GM21619 (cell line): ENCODE measurements at regions not wholly inside any gene's neighbourhood (a gene's known extent, or its start where the extent isn't known, plus 50 kb on each side); places are given as distances from the start of the nearest gene placed in this dataset.

ENCODE experiments used
- ATAC-seq: cut with Tn5 transposase; IDR thresholded peaks from one replicate; pipeline ENCODE4 v1.9.1; 2021; ENCODE audit not compliant: unreplicated experiment

DNA sequence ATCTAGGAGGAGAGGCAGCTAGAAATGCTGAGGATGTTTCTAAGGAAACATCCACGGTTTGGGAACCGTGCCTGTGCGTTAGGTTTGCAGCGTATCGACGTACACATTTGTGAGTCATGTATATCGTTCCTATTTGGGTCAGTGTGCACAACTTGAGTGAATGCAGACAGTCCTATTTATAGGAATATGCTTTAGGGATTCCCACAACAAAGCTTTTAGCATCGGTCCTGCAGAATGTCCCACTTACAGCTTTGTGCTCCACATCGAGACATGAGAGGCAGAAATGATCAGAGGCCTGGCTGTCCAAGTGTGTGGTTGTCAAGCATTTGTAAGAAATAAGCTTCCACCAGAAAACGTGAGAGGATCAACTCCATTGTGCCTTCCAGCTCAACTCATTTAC is 1282.7 kb upstream of the WWC1 start:
- ATAC-seq = no peak

DNA sequence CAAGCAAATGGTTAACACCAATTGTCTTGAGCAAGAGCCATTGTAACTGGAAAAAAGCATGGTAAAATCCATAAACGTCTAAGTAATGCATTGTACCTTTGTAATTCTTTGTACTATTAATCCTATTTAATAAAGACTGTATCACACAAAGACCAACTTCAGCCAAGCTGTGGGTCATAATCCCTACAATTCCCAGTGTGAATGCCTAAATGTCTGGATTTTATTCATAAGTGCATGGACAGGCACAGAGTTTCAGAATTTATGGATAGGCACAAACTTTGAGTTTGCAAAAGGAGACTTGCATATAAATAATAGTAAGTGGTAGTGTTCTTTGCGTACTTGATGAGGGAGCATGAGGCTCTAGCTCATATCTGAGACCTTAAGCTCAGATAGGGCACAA is 1280.2 kb upstream of the WWC1 start:
- ATAC-seq = no peak

DNA sequence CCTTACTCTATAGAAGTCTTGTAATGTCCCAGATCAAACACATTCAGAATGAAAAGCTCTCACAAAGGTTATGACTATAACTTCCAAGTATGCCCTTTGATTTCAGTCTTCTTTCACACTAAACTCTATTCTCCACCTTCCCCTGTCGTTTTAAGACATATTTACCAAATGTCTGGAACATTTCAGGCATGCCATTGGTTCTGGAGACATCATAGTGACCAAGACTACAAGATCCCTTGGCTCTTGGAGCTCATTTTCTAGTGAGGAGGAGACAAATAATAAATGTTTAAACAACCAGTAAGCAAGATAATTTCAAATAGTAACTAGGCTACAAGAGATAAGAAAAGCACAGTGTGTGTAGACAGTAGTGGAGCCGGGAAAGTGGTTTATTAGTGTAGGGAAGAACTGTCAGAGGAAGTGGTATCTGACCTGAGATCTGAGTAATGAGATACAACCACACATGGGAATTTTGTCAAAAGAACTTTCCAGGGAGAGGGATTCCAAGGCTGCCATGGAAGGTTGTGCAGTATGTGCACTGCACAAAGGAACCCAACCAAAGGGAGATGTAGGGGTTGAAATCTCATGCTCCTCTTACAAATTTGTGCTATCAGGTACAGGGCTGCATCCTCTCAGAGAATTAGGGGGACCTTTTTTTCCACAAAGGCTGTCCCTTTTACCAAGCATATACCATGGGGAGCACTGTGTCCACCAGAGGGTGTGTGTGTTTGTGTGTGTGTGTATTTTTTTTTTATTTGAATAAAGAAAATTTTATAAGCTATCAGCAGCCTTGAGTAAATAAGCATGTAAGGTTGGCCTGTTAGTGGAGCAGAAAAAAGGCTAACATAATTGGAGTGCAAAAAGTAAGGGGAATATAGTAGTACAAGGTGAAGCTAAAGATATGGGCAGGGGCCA is 1279.1 kb upstream of the WWC1 start:
- no peak for ATAC-seq

DNA sequence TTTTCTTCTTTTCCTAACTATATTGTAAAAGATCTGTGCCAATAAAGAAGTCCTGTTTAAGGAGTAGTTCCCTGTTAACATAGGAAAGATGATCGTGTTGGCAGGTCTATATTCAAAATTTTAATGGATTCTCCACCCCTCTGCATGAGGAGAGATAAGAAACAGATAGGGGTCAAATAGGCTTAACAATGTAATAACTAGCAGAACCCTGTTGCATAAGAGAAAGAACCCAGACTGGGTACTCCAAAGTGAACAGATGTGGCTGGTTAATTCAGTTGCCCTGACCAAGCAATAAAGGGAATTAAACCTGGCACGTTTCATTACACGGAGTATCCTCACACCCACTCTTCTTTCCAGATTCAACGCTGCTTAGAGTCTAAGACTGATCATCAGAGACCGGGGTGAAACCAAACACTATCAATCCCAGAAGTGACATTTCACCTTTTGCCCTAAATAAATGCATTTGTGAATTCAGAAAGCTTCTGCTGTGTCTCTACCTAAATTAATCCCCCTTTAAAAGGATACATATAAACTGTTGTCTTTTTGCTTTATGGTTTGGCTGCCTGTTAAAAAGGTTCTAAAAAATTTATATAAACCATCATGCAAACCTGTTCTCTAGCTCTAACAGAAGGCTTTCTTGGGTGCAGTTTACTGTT is 1276.9 kb upstream of the WWC1 start:
- ATAC-seq = no peak

DNA sequence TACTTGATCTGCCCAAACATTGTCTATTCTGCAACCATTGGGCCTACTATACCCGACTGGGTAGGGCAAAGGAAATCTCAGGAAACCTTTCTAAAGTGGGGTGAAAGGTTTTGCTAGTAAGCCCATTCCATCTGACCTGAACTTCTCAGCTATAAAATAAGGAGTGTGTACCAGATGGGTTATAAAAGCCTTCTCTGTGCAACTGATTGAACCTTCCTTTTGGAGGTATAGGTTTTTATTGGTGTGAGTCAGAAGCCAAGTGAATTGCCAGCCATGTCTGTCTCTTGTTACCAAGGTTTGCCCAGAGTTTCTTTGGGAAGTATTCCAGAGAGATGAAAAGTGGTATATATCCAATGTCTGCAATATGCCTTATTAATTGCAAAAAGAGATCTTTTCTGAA is 1271.0 kb upstream of the WWC1 start:
- ATAC-seq = no peak

DNA sequence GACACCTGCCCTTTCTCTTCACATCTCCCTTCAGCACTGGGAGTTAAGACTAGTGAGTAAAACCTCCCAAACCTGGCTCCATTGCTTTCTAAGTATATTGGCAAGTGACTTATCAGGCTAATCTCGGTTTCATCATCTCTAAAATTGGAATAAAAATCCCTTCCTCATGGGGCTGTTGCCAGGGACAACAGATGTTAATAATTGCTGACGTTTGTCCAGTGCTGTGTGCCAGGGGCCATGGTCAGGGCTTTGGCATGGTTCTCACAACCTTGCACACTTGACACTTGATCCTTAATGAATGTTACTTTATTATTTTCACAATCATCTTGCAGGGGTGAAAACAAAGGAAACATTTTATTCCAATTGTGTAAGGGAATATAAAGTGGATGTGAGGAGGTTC is 1262.0 kb upstream of the WWC1 start:
- ATAC-seq = no peak

DNA sequence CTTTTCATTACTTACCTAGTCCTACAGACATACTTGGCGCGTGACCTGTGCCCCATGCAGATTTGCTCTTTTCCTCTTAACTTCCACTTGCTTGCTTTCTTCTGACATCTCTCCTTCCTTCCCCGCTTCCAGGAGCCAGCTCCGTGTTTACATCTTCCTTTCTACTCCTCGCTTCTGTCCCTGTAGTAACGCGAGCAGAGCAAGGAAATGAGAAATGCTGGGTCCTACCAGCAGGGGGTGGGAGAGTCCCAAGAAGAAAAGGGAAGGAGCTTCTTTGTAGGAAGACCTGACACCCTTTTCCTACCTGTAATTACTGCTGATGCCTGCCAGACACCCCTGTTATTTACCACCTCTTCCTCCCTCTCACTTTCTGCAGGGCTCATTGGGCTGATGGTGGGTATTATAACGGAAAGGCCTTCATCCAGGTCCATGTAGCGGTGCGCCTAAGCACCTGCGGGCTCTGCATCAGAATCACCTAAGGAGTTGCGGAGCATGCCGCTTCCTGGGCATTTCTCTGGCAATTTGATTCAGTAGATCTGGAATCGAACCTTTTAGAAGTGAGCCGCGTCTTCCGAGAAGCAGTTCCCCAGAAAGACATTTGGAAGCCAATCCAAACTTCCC is 1260.8 kb upstream of the WWC1 start:
- no peak for ATAC-seq

DNA sequence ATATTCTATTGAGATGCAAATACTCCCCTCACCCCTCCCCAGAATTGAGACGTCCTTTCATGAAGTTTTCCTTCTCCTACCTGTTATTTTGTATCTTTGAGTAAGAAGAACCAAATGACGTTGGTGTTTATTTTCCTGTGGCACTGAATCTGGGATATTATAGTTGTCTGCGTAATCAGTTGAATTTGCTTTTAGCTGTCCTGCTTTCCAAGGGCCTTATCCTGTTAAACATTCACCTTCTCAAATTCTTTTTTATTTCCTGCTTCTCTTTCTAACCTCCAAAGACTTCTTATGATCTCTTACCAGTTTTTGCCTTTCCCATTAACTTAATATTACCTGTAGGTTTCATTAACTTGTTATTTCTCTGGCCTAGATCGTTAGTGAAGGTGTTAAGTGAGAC is 1254.9 kb upstream of the WWC1 start:
- ATAC-seq = no peak

DNA sequence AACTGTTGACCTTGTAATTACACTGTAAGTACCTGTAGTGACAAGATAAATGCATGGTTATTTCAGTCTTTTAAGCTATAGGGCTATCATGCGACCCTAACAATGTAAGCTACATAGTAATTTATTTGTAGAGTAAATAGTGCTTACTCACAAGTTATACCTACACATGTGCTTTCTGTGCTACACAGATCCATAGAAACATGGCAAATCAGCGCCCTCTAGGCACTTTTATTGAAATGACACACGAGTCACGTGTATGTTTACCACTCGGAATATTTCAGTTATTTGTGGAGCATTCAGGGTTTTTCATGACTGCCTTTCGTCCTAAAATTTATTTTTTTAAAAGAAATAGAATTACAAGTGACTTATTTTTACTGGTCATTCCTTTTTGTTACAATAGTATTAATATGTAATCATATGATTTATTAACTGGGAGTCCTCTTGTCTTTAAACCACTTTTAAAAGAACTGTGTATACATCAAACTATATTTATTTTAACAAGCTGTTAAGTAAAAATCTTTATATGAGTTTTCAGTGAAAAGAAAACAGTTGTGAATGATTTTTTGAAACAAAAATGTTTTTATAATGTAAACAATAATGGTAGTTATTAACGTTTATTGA is 1242.3 kb upstream of the WWC1 start:
- ATAC-seq = no peak

DNA sequence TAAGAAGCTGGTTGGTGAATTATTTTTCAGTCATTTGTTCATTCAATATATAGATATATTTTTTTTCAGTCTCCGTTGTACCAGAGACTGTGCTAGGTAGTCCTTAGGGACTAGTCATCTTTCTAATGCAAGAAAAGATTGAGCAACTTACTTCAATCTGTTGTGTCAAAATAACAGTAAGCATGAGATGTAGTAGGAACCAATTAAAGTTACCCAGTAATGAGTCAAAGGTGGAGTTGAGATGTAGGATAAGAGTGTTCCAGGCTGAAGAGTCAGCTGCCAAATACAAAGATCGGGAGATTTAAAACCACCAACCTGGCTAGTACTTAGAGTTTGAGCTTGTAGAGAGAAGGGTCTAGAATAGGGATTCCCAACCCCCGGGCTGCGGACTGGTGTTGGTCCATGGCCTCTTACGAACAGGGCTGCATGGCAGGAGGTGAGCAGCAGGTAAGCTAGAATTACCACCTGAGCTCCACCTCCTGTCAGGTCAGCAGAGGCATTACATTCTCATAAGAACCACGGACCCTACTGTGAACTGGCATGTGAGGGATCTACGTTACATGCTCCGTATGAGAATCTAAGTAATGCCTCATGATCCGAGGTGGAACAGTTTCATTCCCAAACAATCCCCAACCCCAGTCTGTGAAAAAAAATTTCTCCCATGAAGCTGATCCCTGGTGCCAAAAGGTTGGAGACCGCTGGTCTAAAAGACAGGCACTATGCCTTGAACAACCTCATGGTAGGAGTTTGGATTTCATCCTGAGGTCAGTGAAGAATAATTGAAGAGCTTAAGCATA is 1241.5 kb upstream of the WWC1 start:
- ATAC-seq = no peak

DNA sequence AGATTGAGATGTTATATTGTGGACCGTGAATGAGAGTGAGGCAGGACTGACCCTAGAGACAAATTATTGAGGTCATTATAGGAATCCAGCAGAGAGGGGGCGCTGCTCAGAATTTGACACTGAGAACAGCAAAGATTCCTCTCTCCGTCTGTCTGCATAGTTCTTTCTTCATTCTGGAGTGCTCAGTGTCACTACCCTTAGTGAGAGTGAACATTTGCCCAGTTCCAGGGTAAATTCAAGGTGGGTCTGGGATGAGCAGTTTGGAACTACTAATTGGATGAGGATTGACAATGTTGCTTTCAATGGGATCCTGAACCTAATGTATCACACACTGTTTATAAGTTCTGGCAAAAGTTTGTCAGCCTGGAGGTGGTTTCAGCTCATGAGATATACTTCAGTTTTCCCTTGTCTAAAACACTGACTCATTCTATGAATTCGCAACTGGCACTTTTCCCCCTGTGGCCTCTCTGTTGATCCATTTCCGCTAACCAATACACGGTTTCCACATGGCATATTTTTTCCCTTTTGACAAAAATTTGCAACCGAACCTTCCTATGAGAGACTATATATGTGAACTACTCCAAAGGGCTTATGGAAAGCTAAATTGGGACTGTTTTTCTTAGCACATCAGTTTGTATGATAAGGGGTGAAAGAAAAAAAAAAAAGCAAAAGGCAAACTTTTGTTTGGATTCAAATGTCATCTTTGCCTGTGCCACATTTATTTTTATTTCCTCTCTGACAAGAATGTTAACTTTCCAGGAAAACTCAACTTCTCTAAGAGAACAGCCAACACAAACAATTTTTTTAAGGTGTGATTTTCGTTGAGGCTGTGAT is 1240.7 kb upstream of the WWC1 start:
- ATAC-seq = no peak

DNA sequence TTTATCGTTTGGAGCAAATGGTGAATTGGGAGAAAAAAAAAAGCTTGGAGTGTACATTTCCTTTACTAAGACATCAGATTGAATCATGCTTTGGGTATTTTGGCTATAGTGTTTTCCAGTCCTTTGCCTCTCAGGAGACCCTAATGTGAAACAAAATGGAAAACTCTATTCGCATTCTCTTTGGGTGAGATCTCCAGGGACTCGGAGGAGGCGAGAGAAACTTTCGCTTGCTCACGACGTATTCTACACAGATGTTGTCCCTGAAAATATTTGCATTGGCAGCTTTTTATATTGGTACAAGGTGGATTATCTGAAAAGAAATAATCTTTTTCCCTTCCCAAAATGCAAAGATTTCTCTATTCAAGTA is 1240.1 kb upstream of the WWC1 start:
- no peak for ATAC-seq

DNA sequence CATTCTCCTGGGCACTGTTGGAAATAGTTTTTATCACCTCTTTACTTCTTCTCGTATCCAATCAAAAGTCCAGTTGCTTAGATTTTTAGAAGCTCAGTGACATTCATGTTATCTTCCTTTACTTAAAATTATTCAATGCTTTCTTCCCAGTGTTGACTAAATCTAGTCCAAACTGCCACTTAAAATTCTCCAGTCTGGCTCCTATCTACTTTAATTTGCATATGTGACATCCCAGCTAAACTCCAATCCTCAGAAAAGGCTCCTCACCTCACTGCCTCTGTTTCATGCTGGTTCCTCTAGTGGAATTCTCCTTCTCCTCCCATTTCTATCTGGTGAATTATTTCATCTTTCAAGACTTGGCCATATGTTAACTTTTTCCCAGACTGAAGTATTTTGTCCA is 1238.7 kb upstream of the WWC1 start:
- no peak for ATAC-seq

DNA sequence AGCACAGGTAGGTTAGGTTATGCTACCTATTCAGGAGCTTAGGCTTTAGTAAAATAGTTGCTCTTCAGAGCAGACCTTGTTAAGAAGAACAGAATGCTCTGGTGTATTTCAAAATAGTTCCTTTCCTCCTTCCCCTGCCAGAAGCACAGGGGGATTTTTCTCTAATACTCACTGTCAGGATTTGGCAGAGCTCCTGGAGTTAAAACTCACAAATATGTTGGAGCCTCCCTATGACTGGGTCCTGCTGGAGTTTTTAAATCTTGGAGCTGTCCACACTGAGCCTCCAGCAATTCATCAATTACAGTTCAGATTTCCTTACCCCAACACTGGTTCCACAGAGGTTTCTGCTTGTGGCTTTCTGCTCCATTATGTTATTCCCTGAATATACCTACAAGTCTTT is 1233.8 kb upstream of the WWC1 start:
- no peak for ATAC-seq

DNA sequence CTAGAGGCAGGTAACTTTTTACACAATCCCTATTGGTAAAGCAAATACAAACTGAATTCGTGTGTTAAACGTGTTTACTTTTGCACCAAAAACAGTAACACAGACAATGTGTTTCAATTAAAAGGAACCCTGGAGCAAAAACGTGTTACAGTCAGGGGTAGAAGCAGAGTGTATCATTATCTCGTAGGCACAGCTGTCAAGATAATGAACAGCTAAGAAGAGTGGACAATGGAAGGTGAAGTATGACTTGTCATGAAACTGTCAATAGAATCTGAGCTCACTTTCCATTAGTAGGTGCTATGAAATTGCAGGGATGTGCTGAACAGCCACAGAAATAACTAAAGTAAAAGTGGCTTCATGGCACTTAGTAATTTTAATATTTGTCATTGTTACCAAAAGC is 1229.8 kb upstream of the WWC1 start:
- no peak for ATAC-seq

DNA sequence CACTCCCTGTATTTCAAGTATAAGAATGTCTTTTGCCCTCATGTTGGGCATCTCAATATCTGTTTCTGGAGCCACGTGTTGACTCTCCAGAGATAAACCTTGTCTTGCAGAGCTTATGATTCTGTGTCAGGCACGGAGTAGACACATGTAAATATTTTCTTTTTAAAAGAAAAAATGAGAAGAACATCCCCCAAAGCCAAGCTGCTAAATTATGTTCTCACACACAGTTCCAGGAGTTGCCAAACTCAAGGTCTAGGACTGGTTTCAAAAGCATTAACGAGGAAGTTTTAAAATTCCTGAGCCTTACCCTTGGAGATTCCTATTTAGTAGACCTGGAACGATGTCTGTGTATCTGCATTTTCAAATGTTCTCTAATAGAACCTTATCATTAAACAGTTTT is 1228.3 kb upstream of the WWC1 start:
- ATAC-seq = no peak

DNA sequence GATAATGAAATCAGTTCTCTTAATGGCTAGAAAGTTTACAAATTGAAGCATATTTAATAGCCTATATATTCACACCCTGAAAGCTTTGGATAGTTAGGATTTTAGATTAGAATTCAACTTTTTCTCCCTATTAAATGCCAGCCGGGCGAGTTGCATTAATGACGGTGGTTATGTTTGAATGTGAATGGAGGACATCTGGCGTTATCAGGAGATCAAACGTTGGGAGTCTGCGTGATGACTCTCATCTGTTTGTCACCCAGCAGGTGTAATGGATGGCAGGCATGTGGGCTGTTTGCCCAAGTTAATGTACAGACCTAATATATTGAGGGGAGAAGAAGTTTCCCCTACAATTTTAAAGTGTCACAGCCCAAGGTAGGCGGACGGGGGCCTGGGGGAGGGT is 1227.7 kb upstream of the WWC1 start:
- ATAC-seq = no peak

DNA sequence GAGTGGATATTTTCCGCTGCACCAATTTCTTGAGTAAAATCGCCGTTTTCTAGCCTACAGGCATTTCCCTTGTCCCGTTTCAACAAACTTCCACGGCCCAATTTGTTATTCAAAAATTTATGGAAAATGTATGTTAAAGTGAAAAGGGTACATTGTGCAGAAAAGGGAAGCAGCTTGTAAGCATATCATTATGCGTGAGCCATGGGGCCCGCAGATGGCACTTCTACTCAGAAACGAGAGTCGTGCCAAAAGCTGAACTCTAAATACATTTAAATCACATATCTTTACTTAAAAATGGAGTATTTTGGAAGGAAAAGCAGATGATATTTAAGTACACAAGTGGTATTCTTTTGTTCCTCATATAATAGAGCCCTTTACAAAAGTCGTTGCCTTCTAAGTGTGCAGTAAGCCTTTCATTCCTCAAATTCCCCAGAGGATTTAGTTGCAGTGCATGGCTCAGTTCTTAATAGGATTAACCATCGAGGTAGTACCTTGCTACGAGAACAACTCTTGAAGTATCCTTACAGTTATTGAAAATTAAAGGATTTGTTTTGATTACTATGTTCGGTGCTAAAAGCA is 1227.2 kb upstream of the WWC1 start:
- no peak for ATAC-seq

DNA sequence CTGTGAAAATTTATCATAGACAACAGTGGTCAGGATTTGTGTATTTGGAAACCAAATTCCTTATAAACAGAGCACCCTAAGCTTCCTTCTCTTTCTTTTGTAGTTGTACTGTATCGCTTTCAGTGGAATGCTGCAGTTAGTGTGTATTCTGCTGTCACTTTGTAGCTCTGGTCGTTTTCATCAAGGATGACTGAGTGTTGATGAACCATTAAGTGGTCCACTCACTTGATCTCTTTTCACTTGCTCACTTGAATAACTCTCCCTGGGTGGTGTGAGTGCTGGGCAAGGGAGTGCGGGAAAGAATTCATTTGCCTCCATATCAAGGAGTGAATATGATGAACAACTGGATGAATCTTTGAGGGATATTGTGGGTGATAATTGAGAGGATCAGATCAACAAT is 1225.7 kb upstream of the WWC1 start:
- no peak for ATAC-seq
